Activated CD4-positive, alpha-beta T cell treated with anti-CD3 and anti-CD28 coated beads, Interleukin-2, amount 50 U/mL, for 4 hours (primary cell): ENCODE measurements at regions not wholly inside any gene's neighbourhood (a gene's known extent, or its start where the extent isn't known, plus 50 kb on each side); places are given as distances from the start of the nearest gene placed in this dataset.

Experiments used
- DNase-seq, 2 experiments: peaks; one replicate each; pipeline ENCODE4 v3.0.0-alpha.2; 2020

DNA sequence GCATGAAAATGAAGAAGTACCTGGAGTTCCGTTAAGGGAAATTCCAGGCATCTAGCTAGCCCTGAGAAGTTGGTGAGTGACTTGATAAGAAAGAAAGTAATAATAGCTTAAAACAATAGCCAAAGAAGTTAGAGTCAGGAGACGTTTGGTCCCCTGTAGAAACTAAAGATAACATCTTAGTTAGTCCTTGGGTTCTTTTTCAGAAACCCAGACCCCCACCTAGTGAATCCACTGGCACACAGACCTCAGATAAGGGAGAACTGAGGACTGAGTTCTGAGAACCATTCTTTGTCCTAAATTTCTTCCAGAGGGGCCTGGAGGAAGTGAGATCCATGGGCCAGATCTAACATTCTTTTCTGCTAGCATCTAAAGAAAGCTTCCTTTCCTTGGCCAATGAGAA is 335.4 kb downstream of the SLC4A3 start:
- DNase-seq: no peak

DNA sequence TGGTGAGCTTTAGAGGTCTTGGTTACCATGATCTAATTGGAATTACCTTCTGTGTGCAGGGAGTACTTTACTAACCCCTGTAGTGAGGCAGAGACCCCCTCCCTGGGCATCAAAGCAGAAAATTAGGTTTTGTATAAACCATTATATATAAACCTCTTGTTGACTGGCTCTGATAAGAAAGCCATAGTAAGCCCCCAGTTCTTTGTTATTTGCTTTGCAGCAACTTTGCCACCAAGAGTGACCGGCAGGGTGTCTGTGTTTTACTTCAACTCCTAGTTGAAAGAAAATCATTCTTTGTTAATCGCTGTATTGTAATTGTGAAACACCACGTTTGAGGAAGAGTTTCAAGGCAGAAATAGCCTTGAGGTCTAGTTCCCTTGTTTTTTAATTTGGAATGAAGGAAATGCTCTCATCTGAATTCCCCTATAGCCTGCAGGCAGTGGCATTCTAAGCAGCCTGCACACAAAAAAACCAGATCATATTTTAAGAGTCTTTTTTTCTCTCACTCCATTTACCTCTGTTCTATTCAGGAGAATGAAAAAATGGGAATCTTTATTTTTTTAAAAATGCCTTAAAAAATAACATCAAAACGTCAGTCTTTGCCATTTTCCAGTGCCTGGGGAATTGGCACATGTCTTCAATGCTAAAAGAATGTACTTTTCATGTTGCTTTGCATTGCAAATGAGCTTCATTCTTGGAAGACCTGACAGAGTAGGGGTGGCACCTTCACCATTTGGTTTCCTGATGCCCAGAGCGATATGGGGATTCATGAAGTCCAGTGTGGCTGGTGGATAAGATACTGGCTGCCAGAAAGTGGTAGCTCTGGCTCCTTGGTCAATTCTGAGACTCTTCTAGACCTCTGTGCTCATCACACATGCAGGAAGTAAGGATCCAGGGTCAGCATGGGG is 338.1 kb downstream of the SLC4A3 start:
- DNase-seq: no peak

DNA sequence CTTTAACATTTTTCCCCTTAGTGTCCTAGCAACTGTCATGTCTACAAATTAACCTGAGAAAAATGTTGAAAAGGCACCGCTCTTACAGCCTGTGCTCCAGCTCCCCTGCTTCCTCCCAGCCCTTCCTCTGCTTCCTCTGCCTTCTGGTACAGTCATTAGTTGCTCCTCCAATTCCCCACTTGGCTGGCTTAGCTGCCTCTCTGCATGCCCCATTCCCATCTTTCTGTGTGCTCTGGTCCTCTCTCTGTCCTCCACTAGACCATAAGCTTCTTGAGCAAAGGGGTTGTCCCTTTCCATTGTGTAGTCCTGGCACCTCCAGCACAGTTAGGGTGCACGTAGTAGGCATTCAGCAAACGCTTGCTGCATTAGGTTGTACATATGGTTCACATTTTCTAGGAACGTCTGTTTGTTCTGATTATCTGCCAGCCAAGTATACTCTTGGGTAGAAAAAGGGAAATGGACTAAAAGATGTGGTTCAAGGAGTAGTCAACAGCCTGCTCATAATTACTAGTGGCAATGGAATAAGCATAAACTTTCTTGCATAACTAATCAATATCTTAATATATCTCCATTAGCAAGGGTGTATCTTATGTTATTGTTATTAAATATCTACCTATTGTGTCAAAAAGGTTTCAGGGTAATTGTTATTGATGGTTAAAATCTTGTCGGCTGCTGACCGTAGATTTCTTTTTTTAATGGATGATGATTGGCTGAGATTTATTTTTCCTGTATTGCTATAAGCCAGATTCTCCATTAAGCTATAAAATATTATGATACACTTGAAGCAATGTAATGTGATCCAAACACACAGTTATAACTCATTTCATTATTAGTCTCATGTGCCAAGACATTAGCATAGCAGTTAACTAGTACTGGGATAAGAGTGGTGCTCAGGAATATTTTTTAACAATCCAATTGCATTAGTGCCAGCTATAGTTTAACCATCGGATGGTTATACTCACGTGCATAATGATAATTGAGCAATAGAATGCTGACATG is 340.1 kb downstream of the SLC4A3 start:
- no peak for DNase-seq

DNA sequence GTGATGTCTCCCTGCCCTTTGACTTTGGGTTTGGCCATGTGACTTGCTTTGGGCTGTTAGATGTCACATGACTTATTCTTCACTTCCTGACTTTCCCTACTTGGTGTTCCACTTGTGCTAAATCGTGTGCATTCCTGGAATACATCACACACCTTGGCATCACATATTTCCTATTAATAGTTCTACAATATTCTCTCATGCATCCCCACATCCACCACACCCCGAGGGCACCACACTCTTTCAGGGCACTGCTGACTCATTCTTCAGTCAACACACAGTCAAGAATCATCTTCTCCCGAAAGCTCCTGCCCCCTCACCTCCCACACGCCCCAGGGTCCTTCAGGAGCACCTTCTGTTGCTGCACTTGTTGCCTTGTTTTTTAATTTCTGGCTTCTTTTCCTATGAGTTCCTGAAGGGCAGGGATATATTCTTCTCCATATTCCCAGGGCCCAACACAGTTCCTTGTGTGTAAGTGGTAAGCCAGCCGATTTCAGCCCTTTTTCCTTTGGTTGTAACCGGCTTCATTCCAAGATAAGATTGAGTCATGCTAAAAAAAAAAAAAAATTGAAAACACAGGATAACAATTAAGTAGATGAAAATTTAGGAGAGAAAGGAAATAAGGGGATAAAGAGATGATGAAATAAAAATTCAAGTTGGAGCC is 341.4 kb downstream of the SLC4A3 start:
- DNase-seq: no peak

DNA sequence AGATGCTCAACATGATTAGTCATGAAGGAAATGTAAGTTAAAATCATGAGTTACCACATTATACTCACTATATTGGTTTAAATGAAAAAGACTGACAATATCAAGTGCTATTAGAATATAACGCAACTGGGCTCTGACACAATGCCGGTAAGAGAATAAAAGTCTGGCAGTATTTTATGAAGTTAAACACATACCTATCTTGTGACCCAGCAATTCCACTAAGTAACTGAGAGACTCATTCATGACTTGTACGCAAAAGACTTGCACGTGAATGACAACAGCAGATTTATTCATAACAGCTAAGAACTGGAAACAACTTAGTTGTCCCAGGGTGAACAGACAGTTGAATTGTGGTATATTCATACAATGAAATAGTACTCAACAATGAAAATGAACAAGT is 342.1 kb downstream of the SLC4A3 start:
- no peak for DNase-seq

DNA sequence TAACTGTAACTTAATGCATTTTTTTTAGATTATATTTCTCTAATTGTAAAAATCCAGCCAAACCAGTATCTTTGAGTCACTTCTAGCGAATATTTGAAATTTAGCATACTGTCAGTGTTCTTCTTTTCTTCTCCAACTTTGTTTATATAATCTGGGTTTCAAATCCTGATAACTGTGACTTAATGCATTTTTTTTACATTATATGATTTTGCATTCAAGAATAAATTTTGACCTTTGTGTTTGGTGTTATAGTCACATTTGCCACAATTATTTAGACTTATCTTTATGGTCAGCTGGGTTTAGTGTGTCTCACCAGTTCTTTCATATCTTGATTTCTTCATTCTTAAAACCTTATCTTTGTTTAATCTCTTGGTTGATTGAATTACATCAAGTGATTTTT is 345.7 kb downstream of the SLC4A3 start:
- DNase-seq: no peak

DNA sequence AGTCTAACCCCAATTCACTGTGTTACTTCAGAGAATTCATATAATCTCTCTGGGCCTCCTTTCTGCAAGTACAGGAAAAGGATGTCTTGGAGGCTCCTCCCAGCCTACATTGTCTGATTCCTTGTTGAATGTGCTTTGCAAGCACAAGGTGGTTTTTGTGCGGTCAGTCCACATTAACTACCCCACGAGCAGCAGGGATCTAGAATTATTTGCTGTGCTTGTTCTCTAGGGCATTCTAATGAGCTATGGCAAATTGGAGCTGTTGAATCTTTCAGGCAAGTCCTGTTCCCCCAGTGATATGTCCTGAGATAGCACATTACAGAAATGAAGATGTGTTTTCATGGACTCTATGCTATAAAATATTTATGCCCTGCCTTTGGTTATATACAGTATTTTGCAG is 349.4 kb downstream of the SLC4A3 start:
- DNase-seq: no peak

DNA sequence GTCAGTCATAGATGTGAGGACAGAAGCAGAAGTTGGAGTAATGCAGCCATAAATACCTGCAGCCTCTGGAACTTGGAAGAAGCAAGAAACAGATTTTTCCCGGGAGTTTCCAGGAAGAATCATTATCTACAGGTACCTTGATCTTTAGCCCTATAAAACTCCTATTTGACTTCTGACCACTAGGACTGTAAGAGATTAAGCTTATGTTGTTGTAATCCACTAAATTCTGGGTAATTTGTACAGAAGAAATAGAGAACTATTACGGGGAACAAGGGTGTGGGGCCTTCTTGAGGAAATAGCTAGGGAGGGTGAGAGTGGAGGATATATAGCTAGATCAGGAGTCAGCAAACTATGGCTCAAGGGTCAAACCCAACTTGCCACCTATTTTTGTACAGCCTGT is 353.2 kb downstream of the SLC4A3 start:
- DNase-seq: no peak

DNA sequence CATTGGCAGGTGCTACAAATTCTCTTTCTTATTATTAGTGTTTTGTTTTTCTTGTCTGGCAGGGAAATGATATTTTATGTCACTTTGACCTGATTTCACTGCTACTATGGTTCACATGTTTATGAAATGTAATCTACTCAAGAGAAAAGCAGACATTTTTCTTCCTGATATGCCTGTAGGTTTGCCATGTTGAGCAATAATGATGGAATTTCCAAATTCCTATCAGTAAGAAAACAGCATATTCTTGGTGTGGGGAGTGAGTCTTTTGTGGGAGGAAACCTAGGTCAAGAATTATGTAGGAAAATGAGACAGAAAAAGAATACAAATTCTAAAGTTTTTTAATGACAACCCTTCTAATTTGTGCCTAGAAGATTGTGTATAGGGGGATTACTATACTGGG is 356.4 kb downstream of the SLC4A3 start:
- DNase-seq: no peak

DNA sequence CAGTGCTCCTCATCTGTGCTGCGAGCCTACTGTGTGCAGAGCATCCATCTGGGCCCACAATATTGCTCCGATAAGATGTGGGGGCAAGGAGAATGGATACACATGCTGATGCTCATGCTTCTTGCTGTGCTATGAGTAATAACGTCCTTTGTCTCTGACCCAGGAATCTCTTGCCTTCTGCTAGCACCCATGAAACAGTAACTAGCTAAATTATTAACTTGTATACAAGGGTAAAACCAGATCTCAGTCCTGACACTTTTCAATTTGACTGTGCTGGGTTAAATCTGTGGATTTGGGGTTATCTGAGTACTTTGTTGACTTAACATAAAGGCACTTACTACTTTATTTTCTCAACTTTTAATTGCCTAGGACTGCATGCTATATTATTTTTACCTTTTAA is 357.6 kb downstream of the SLC4A3 start:
- no peak for DNase-seq

DNA sequence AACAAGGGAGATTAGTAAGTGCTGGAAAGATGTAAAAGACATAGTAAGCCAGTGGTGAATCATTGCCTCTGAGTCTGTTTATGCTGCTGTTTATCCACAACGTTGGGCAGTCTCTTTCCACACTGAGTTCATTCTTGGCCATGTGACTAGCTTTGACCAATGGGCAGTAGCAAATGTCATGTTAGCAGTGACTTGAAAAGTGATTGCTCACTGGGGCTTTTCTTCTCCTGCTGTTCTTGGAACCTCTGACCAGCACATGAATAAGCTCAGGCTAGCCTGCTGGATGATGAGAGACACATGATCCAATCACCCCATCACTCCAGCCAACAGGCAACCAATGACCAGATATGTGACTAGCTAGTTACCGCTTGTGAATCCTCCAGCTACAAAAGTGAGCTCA is 360.4 kb downstream of the SLC4A3 start:
- no peak for DNase-seq

DNA sequence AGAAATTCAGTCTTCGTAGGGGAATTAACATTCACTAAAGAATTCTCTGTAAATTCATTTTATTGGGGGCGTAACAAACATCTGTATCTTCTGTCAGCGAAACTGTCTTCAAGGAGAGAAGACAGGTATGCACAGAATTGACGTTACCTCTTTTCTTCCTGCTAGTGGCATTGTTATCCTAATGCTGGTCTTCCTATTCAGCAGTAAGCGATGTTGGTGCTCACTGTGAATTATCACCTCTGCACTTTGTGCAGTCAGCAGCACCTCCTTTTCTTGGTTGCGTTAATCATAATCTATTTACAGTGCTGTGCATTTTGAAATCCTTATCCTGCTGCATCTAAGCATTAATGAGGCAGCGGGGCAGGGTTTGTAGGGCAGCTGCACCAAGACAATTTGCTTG is 362.3 kb downstream of the SLC4A3 start:
- DNase-seq: no peak

DNA sequence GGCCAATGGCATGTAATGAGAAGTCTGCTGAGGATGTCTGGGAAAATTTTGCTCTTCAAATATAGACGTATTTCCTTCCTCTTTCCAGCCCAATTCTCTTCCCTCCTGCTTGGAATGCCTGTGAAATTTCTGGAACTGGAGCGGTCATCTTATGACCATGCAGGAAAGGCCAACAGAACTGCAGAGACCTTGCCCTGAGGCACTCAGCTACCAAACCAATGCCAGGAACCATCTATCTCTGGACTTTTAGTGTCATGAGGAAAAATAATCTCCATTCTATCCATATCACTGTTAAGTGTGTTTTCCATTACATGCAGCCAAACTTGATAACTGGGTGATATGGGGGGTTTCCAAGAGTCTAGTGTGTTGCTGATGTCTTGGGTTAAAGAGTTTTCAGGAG is 363.7 kb downstream of the SLC4A3 start:
- DNase-seq: no peak

DNA sequence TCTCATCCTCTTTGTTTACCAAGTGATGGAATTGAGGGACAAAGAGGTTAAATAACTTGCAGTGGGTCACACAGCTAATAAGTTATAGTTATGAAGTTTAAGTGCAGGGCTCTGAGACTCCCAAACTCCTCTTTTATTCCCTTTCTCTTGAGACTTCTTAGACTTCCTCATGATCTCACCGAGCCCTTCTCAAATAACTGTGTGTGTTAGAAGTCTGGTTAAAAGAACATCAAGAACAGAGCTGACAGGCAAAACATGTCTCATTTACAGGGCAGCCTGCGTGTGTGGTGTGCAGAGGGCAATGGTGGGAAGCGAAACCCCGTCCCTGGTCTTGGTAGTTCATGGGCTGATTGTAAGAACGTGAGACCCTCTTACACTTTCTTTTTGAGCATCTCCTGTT is 368.0 kb downstream of the SLC4A3 start:
- no peak for DNase-seq

DNA sequence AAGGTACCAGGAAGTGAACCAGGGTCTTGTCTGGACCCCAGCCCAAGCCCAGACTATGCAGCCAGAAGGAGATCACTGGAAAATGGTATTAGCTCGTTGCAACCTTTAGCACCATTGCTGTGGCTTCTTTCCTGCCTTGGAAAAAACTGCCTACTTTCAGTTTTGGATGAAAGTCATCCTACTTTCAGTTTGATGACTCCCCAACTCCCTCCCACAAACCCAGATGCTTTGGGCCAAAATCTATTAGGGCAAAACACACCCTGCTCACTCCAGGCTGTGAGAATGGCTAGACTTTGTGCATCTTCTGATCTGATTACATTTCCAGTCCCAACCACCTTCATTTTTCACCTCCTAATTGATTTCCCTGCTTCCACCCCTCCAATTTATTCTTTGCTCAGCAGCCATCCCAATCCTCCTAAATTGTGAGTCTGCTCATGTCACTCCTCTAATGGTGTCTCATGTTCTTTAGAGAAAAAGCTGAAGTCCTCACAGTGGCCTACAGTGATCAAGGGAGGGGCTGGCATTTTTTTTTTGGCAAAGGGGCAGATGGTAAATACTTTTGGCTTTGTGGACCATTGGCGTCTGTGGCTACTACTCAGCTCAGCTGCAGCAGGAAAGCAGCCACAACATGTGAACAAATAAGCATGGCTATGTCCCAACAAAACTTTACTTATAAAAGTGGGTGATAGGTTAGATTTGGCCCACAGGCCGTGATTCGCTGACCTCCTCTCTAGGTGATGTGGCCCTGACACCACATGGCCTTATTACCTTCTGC is 368.7 kb downstream of the SLC4A3 start:
- DNase-seq: no peak

DNA sequence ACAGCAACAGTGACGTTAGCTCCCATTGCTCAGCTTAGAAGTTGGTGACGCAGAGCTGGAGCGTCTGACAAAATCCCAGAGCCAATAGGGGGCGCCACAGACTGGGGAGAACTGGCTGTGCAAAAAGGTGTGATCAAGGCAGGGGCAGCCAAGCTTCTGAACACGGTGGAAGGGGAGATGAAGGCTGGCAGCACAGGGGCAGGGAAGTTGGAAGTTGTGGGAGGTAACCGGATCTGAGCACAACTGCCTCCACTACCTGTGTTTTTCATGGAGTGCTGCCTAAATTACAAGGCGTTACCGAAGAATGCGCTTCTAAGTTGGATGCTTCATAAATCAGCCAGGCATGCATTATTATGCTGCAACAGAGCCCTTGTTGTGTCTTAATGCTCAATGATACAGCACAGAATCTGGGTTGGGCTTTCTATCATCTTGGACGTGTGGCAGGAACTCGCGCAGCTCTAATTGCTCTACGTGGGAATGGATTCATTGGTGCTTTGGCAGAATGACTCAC is 370.0 kb downstream of the SLC4A3 start:
- no peak for DNase-seq

DNA sequence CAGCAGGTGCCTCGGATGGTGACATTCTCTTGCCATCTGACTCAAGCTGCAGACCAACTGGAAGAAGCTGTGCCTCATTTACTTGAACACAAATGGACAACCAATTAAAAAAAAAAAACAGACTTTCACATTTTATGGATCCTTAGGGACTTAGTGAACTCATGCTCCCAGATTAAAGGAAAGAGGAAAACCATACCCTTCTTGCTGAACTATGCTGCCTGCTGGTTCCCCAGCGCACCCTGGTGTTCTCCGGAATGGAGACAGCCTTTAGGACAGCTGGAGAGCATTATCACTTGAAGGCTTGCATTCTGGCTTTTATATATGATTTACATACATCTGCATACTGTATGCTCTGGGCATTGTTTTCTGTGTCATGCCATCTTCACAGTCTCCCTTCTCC is 370.7 kb downstream of the SLC4A3 start:
- no peak for DNase-seq

DNA sequence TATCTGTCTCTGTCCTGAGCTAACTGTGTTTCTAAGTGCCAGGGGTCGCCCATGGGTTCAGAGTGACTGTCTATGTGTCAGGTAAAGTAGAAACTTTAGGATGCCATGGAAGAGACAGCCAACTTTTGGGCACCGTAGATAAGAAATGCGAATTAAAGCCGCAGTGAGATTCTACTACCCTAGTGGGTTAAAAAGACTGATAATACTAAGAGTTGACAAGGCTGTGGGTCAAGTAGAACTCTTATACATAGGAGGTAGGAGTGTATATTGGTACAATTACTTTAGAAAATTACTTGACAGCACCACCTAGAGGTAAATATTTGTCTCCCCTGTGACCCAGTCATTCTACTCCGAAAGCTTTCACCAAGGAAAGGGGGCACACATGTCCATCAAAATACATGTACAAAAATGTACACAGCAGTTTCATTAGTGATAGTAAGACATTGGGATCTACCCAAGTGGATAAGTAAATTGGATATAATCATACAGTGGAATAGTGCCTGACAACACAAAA is 371.3 kb downstream of the SLC4A3 start:
- DNase-seq: no peak

DNA sequence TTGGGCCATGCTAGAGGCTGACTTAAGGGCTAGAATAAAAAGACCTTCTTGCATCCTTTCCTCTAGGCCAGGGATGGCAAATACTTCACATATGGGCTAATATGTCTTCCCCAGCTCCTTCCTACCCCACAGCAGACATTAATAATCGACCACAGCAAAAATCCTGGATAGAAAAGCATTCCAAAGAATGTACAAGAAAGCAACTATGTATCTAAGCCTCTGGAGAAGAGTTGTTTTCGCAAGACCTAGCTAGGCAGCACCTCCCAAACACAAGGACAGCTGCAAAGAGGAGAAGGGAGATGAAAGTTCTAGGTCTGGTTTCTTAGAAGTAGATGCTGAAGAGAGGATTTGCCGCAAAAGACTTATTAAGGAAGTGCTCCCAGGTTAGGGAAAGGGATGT is 372.6 kb downstream of the SLC4A3 start:
- DNase-seq: no peak

DNA sequence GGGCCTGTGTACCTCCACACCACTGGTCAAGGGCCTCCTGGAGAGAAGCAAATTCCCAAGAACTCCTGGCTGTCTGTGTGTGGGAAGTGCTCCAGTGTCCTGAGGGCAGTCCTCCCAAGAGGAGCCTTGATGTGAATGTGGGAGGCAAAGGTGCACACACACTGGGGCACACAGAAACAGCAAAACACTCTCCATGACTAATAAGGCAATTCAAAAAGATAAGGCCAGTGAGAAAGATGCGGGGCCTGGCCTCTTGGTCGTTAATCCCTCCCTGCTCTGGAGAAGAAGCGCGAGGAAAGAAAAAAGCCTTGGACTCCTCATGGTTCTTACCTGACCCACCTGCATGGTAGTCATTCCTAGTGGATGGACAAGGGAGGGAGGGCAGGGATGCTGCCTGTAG is 373.2 kb downstream of the SLC4A3 start:
- DNase-seq: no peak

DNA sequence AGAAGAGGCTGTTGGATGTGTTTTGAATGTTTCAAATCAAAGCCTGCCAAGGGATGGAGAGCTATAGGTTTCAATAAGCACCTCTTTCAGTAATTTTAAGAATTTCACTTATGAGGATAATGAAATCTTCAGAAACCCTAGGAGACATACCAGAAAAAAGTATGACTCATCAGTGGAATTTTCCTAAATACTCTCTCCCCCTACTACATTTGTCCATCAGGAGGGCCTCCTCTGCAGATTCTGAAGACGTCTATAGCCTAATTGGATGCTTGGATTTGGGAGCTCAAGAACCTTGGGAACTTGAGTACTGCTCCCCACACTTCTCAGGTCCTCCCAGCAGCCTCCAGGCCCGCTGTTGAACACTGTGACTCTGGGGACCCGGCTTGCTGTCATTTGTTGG is 374.3 kb downstream of the SLC4A3 start:
- no peak for DNase-seq

DNA sequence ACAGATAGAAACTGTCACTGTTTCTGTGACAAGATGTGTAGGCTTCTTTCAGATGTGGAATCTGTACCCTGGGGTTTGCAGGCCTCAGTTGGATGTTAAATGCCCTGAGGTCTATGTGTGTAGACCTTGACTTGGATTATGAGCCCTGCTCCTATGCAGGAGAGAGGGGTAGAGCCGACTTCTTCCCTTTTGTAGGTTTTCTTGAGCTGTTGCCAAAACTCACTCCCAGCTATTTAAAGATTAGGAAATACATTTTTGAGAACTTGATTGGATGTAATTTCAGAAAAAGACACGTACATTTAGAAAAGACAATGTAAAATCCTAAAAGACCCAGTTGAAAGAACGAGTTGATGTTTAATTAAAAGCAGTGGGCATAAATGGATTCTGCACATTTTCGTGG is 374.8 kb downstream of the SLC4A3 start:
- DNase-seq: no peak
